ENCODE measurements at regions not wholly inside any gene's neighbourhood (a gene's known extent, or its start where the extent isn't known, plus 50 kb on each side); places are given as distances from the start of the nearest gene placed in this dataset.
A peak's percentile ranks its signal among the peaks of the same experiment; 100 is the strongest.
"Not testable (repeated sequence)": the region's sequence is repeated elsewhere in the genome, so short reads cannot be mapped to it uniquely, and the experiment has no call there.

- H3K27me3 ChIP-seq (ENCODE audit: control insufficient read depth, insufficient read depth, low read length) = no peaks in the 10 kb centered on the region
- no peaks in the 10 kb centered on the region for H3K36me3 ChIP-seq (ENCODE audit: control insufficient read depth, insufficient read depth, low read length)
- TF ChIP-seq CTCF (IDR thresholded peaks at IDR 0.05; ENCODE audit: insufficient read depth, low read length, severe bottlenecking) = no peak
- FAIRE-seq = no peak
- H3K4me3 ChIP-seq (ENCODE audit: low read depth, low read length) = no peak overlapping the region
- DNase-seq (ENCODE audit: low read depth) = no peak
Observed at GRCh38 chr14:21820631-21821030, 147.0 kb upstream of the OR4E1 start.

GRCh38 chr14:21819891-21820290 lies 146.3 kb upstream of the OR4E1 start:
- H3K36me3 ChIP-seq (ENCODE audit: control insufficient read depth, insufficient read depth, low read length); H3K4me3 ChIP-seq (ENCODE audit: low read depth, low read length); FAIRE-seq; H3K27me3 ChIP-seq (ENCODE audit: control insufficient read depth, insufficient read depth, low read length): not testable (repeated sequence)
- peak; percentile 41 for DNase-seq (ENCODE audit: low read depth)

- H3K27me3 ChIP-seq (ENCODE audit: control insufficient read depth, insufficient read depth, low read length); DNase-seq (ENCODE audit: low read depth); H3K36me3 ChIP-seq (ENCODE audit: control insufficient read depth, insufficient read depth, low read length); FAIRE-seq; H3K4me3 ChIP-seq (ENCODE audit: low read depth, low read length): not testable (repeated sequence)
Observed at GRCh38 chr14:21817010-21817409, 143.4 kb upstream of the OR4E1 start.

- Histone ChIP-seq H3K4me3 (ENCODE audit: low read depth, low read length) (no peak overlapping the region), H3K36me3 (ENCODE audit: control insufficient read depth, insufficient read depth, low read length) (no peaks in the 10 kb centered on the region), H3K27me3 (ENCODE audit: control insufficient read depth, insufficient read depth, low read length) (no peaks in the 10 kb centered on the region)
- TF ChIP-seq CTCF (IDR thresholded peaks at IDR 0.05; ENCODE audit: insufficient read depth, low read length, severe bottlenecking) = no peak
- DNase-seq (ENCODE audit: low read depth) (no peak), FAIRE-seq (no peak)
Observed at GRCh38 chr14:21807975-21808374, 134.4 kb upstream of the OR4E1 start.

GRCh38 chr14:21804981-21805380 lies 131.4 kb upstream of the OR4E1 start:
- no peak for DNase-seq (ENCODE audit: low read depth)

GRCh38 chr14:21802441-21802840 lies 128.8 kb upstream of the OR4E1 start:
- Histone ChIP-seq H3K4me3 (ENCODE audit: low read depth, low read length) (no peak overlapping the region), H3K36me3 (ENCODE audit: control insufficient read depth, insufficient read depth, low read length) (no peaks in the 10 kb centered on the region), H3K27me3 (ENCODE audit: control insufficient read depth, insufficient read depth, low read length) (no peaks in the 10 kb centered on the region)
- DNase-seq (ENCODE audit: low read depth) (no peak), FAIRE-seq (no peak)
- TF ChIP-seq CTCF (IDR thresholded peaks at IDR 0.05; ENCODE audit: insufficient read depth, low read length, severe bottlenecking) = no peak

More at GRCh38 chr14:21804981-21805380, 131.4 kb upstream of the OR4E1 start:
- H3K27me3 ChIP-seq (ENCODE audit: control insufficient read depth, insufficient read depth, low read length) = no peaks in the 10 kb centered on the region
- no peaks in the 10 kb centered on the region for H3K36me3 ChIP-seq (ENCODE audit: control insufficient read depth, insufficient read depth, low read length)
- TF ChIP-seq CTCF (IDR thresholded peaks at IDR 0.05; ENCODE audit: insufficient read depth, low read length, severe bottlenecking) = no peak
- H3K4me3 ChIP-seq (ENCODE audit: low read depth, low read length) = no peak overlapping the region
- no peak for FAIRE-seq

GRCh38 chr14:21796916-21797315 lies 123.3 kb upstream of the OR4E1 start:
- FAIRE-seq (no peak), DNase-seq (ENCODE audit: low read depth) (no peak)
- TF ChIP-seq CTCF (IDR thresholded peaks at IDR 0.05; ENCODE audit: insufficient read depth, low read length, severe bottlenecking) = no peak
- Histone ChIP-seq H3K4me3 (ENCODE audit: low read depth, low read length) (no peak overlapping the region), H3K27me3 (ENCODE audit: control insufficient read depth, insufficient read depth, low read length) (no peaks in the 10 kb centered on the region), H3K36me3 (ENCODE audit: control insufficient read depth, insufficient read depth, low read length) (no peaks in the 10 kb centered on the region)
